K562 (cell line): ENCODE measurements at regions not wholly inside any gene's neighbourhood (a gene's known extent, or its start where the extent isn't known, plus 50 kb on each side); places are given as distances from the start of the nearest gene placed in this dataset.

Experiments
- ATAC-seq: fragments of 200-7000 bp; cut with Tn5 transposase; 3 replicates; pipeline ENCODE4 v1.9.1; 2020; ENCODE audit warnings: moderate library complexity
- BruUV-seq: library from RNA; stranded (reverse); fragments of 400-500 nt; replicated peaks from 2 replicates; lab custom pipeline; 2021; lab: Mats Ljungman, UMichigan
- CTCF ChIA-PET: fragments of 300-600 bp; formaldehyde crosslinking; extraction: SDS; loops from one replicate; lab custom pipeline; 2021; ENCODE audit warnings: low intra/inter-chr PET ratio; lab: Yijun Ruan, JAX
- POLR2A ChIA-PET: fragments of 300-600, 350-650 bp; sonication (Branson Sonifier 250); formaldehyde crosslinking; extraction: SDS; loops from one replicate; lab custom pipeline; 2021; ENCODE audit warnings: antibody characterized with exemption, inconsistent platforms; lab: Yijun Ruan, JAX
- DNase-seq, 4 experiments: peaks; one replicate each; pipeline versions ENCODE4 v3.0.0 to v3.0.0-alpha.2; 2011 to 2018; ENCODE audit warnings: low spot score in 3 of 4, mixed read lengths in 3 of 4; ENCODE audit errors: extremely low read depth in 1 of 4
- FAIRE-seq: peaks from 2 replicates; lab custom pipeline; 2011; peaks lifted over from hg19 to GRCh38; lab: Jason Lieb, UNC
- H2AFZ ChIP-seq: 2 replicates; pipeline ENCODE4 v1.6.0; 2011; ENCODE audit warnings: low read depth, low read length, control low read depth, inconsistent platforms
- H3K27ac ChIP-seq: fragments of 200-600 bp; 3 replicates; pipeline ENCODE4 v1.8.0; 2011; ENCODE audit warnings: low read depth, mild to moderate bottlenecking, control low read depth, inconsistent platforms, low read length, moderate library complexity, mixed read lengths; ENCODE audit errors: extremely low read depth
- H3K27me3 ChIP-seq, 2 experiments: fragments of 300-600 bp in 1 of 2; 2 replicates in 1 of 2; 3 replicates in 1 of 2; pipeline versions ENCODE4 v1.6.0 to v1.8.0; 2011; ENCODE audit warnings: inconsistent platforms in 2 of 2, low read length in 2 of 2, mild to moderate bottlenecking in 1 of 2, mixed read lengths in 1 of 2, moderate library complexity in 1 of 2; ENCODE audit not compliant: control insufficient read depth in 2 of 2, insufficient read depth in 2 of 2
- H3K36me3 ChIP-seq: fragments of 300-600 bp; 3 replicates; pipeline ENCODE4 v1.8.0; 2011; ENCODE audit warnings: mild to moderate bottlenecking, low read length, inconsistent platforms; ENCODE audit not compliant: control insufficient read depth, insufficient read depth
- H3K4me1 ChIP-seq, 2 experiments: fragments of 200-600 bp in 1 of 2; replicated peaks in 1 of 2; 2 replicates in 1 of 2; 3 replicates in 1 of 2; pipeline versions ENCODE4 v1.5.1 to v1.8.0; 2011; ENCODE audit warnings: inconsistent platforms in 2 of 2, low read length in 2 of 2, mild to moderate bottlenecking in 1 of 2, mixed read lengths in 1 of 2, moderate library complexity in 1 of 2; ENCODE audit not compliant: control insufficient read depth in 2 of 2, insufficient read depth in 2 of 2
- H3K4me2 ChIP-seq: 2 replicates; pipeline ENCODE4 v1.6.1; 2011; ENCODE audit warnings: low read length, control low read depth, inconsistent platforms, mixed read lengths; ENCODE audit not compliant: insufficient read depth
- H3K4me3 ChIP-seq: fragments of 200-600 bp; sonication (generic), shearing (Covaris generic); 2 replicates; pipeline ENCODE4 v1.5.1; 2016; ENCODE audit warnings: control low read depth, inconsistent platforms
- H3K79me2 ChIP-seq: fragments of 200-600 bp; 3 replicates; pipeline ENCODE4 v1.8.0; 2011; ENCODE audit warnings: low read length, inconsistent platforms; ENCODE audit not compliant: control insufficient read depth, insufficient read depth
- H3K9ac ChIP-seq, 2 experiments: 2 replicates each; pipeline versions ENCODE4 v1.6.0 to v1.6.1; 2011; ENCODE audit warnings: low read depth in 2 of 2, low read length in 2 of 2, control low read depth in 1 of 2, inconsistent platforms in 1 of 2, mild to moderate bottlenecking in 1 of 2, mixed read lengths in 1 of 2; ENCODE audit not compliant: insufficient read depth in 1 of 2
- H3K9me1 ChIP-seq: one replicate; pipeline ENCODE4 v1.6.0; 2011; ENCODE audit warnings: inconsistent platforms, mild to moderate bottlenecking, low read length, moderate library complexity; ENCODE audit not compliant: control insufficient read depth, insufficient read depth
- H3K9me3 ChIP-seq: replicated peaks from 2 replicates; pipeline ENCODE4 v1.5.1; 2011; ENCODE audit warnings: low read depth, low read length, inconsistent platforms; ENCODE audit not compliant: control insufficient read depth, insufficient read depth
- H4K20me1 ChIP-seq: replicated peaks from 2 replicates; pipeline ENCODE4 v1.6.1; 2011; ENCODE audit warnings: low read length, inconsistent platforms, mixed read lengths; ENCODE audit not compliant: control insufficient read depth, insufficient read depth
- ATF1 ChIP-seq, 2 experiments: fragments of 450-650 bp in 1 of 2; IDR thresholded peaks; 2 replicates each; pipeline ENCODE4 v1.6.1; 2016; ENCODE audit warnings: missing compliant biosample characterization in 1 of 2, missing genetic modification characterization in 1 of 2
- BRCA1 ChIP-seq, 2 experiments: fragments of 450-650 bp in 1 of 2; sonication (generic) in 1 of 2; formaldehyde crosslinking in 1 of 2; IDR thresholded peaks; 2 replicates each; pipeline versions ENCODE4 v1.5.0 to v1.6.1; 2017 to 2020; ENCODE audit warnings: mild to moderate bottlenecking in 1 of 2, missing genetic modification reagents in 1 of 2
- CAMTA2 ChIP-seq: fragments of 250-450 bp; sonication (Bioruptor Pico); conservative IDR thresholded peaks from 2 replicates; pipeline ENCODE4 v1.5.1; 2022
- CBX5 ChIP-seq: IDR thresholded peaks from 2 replicates; pipeline ENCODE4 v1.6.1; 2014; ENCODE audit warnings: low read depth, borderline replicate concordance
- E2F5 ChIP-seq: sonication (generic); formaldehyde crosslinking; IDR thresholded peaks from 2 replicates; pipeline ENCODE4 v1.8.0; 2022; ENCODE audit warnings: mild to moderate bottlenecking, missing genetic modification reagents
- ELF1 ChIP-seq: fragments of 200-800 bp; sonication (Bioruptor generic); IDR thresholded peaks from 2 replicates; pipeline ENCODE4 v1.6.1; 2016; ENCODE audit warnings: missing genetic modification characterization, missing compliant biosample characterization
- SIN3B ChIP-seq: fragments of 450-650 bp; IDR thresholded peaks from 2 replicates; pipeline ENCODE4 v1.6.1; 2017; ENCODE audit warnings: low read depth, mild to moderate bottlenecking, moderate library complexity
- U2AF1 ChIP-seq: fragments of 200-400 bp; formaldehyde crosslinking; optimal IDR thresholded peaks from 2 replicates; pipeline ENCODE3; 2017; ENCODE audit warnings: mild to moderate bottlenecking, low read depth, low read length, moderate library complexity
- XRCC4 ChIP-seq: IDR thresholded peaks from one replicate; pipeline ENCODE4 v1.6.1; 2011; ENCODE audit not compliant: insufficient read depth, insufficient read length; ENCODE audit errors: extremely low read depth
- WGBS: fragments of 100-300 bp; shearing (Covaris generic); methylation state at CpG from one replicate; pipeline ENCODE4 v1.1.6; 2016; ENCODE audit warnings: low coverage, mixed read lengths; ENCODE audit not compliant: insufficient coverage; ENCODE audit errors: missing lambda C conversion rate; 5-methylcytosine and 5-hydroxymethylcytosine counted together
- in situ Hi-C: fragments of 300-500 bp; cut with MboI; formaldehyde crosslinking; loops from 4 replicates; pipeline ENCODE4 v1.15.0; 2018; ENCODE audit warnings: inconsistent platforms, mixed read lengths
- intact Hi-C: fragments of 100-400 bp; cut with micrococcal nuclease; formaldehyde crosslinking; loops from 2 replicates; pipeline ENCODE4 v1.14.2; 2022

GRCh38 chr2:175464311-175464670 lies 282.8 kb upstream of the ATP5MC3 start:
- CTCF ChIA-PET, result no interaction called here
- FAIRE-seq, result no peak
- in situ Hi-C loops, result no loop called here
- Histone ChIP-seq H3K4me3 (no peak overlapping the region), H3K9me3 (no peaks in the 10 kb centered on the region), H3K9ac (no peak overlapping the region), H2AFZ (no peak overlapping the region), H3K27me3 (peaks cover 0 to 9% of the 10 kb centered on the region in 2 experiments; a peak in 2 of 5 replicates), H3K4me2 (no peak overlapping the region), H3K9me1 (no peaks in the 10 kb centered on the region), H3K79me2 (no peaks in the 10 kb centered on the region), H3K4me1 (no peaks in the 10 kb centered on the region), H3K36me3 (no peaks in the 10 kb centered on the region), H4K20me1 (no peaks in the 10 kb centered on the region), H3K27ac (no peak overlapping the region)
- BruUV-seq, result no TSS peak
- DNase-seq, result no peak
- intact Hi-C loops, result no loop called here
- POLR2A ChIA-PET, result interaction anchor here (1.4 kb wide), 1 partner anchor 9 kb away, joined by 6 read pairs; no protein-coding TSS in a partner anchor
- TF ChIP-seq CBX5, result no peak
- no peak for TF ChIP-seq U2AF1
- no peak for TF ChIP-seq ELF1 (tag)
- no peak for TF ChIP-seq E2F5 (CRISPR knock-in tag)
- TF ChIP-seq CAMTA2, result no peak
- TF ChIP-seq XRCC4, result no peak
- TF ChIP-seq ATF1 (CRISPR knock-in tag; IDR thresholded peaks at IDR 0.05), result no peak
- no peak for TF ChIP-seq ATF1 (tag; IDR thresholded peaks at IDR 0.05)
- no peak for TF ChIP-seq SIN3B
- no peak for TF ChIP-seq BRCA1 (IDR thresholded peaks at IDR 0.05)
- TF ChIP-seq BRCA1 (CRISPR knock-in tag; IDR thresholded peaks at IDR 0.05), result no peak
- WGBS, result 0% methylated on average over 7 of the region's 7 CpGs
- no peak for ATAC-seq
